ENCODE measurements at regions not wholly inside any gene's neighbourhood (a gene's known extent, or its start where the extent isn't known, plus 50 kb on each side); places are given as distances from the start of the nearest gene placed in this dataset.

DNA sequence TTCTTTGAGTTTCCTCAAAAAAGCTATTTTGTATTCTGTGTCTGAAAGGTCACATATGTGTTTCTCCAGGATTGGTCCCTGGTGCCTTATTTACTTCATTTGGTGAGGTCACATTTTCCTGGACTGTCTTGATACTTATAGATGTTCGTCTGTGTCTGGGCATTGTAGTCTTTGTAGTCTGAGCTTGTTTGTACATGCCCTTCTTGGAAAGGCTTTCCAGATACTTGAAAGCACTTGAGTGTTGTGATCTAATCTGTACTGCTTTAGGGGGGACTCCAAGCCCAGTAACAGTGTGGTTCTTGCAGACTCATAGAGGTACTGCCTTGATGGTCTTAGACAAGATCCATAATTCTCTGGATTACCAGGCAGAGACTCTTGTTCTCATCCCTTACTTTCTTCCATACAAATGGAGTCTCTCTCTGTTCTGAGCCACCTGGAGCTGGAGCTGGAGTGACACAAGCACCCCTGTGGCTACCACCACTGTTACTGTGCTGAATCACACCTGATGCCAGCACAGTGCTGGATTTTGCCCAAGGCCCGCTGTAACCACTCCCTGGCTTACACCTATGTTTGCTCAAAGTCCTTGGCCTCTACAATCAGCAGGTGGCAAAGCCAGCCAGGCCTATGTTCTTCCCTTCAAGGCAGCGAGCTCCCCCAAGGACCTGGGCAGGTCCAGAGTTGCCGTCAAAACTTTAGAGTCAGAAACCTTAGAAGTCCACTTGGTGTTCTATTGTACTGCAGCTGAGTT, 72.3 kb upstream of the EFHC2 start:
- TF ChIP-seq, protein P1, sequence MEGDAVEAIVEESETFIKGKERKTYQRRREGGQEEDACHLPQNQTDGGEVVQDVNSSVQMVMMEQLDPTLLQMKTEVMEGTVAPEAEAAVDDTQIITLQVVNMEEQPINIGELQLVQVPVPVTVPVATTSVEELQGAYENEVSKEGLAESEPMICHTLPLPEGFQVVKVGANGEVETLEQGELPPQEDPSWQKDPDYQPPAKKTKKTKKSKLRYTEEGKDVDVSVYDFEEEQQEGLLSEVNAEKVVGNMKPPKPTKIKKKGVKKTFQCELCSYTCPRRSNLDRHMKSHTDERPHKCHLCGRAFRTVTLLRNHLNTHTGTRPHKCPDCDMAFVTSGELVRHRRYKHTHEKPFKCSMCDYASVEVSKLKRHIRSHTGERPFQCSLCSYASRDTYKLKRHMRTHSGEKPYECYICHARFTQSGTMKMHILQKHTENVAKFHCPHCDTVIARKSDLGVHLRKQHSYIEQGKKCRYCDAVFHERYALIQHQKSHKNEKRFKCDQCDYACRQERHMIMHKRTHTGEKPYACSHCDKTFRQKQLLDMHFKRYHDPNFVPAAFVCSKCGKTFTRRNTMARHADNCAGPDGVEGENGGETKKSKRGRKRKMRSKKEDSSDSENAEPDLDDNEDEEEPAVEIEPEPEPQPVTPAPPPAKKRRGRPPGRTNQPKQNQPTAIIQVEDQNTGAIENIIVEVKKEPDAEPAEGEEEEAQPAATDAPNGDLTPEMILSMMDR (IDR thresholded peaks at IDR 0.05): no peak
- no peak for TF ChIP-seq ZFX (IDR thresholded peaks at IDR 0.05; ENCODE audit: borderline replicate concordance)
